ENCODE measurements at regions not wholly inside any gene's neighbourhood (a gene's known extent, or its start where the extent isn't known, plus 50 kb on each side); places are given as distances from the start of the nearest gene placed in this dataset.

DNA sequence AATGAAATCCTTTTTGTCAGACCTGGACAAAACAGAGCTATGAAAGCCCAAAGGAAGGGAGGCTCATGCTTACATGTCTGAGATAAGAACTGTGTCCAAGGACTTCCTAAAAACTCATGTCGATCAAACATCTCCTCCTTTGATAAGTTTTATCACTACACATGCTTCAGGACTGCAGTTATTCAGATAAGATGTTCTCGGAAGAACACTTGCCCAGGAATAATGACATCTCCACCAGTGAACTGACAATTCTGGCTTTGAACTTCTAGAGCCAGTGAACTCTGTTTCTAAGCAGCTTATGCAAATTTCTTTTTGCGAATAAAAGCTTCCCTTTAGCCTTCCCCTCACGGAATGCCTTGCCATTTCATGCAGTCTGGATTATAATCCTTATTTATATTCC lies 561.6 kb downstream of the TBC1D4 start:
- H3K4me2 ChIP-seq (ENCODE audit: control insufficient read depth, insufficient read depth), result no peak overlapping the region
- ChIA-PET POLR2A (interaction anchor here (1.2 kb wide), 1 partner anchor 8 kb away, joined by 3 read pairs; no protein-coding TSS in a partner anchor), SMC1A (ENCODE audit: uncharacterized antibody, unreplicated experiment) (no interaction called here), RAD21 (ENCODE audit: unreplicated experiment) (no interaction called here), CTCF (interaction anchor here (1.2 kb wide), 1 partner anchor 293 kb away, joined by 3 read pairs; no protein-coding TSS in a partner anchor)
- H3K27ac ChIP-seq (ENCODE audit: control insufficient read depth, insufficient read depth), result no peak overlapping the region
- no peaks in the 10 kb centered on the region for H3K4me1 ChIP-seq (ENCODE audit: control insufficient read depth, insufficient read depth, low read length)
- 10% methylated on average over 4 of the region's 4 CpGs for WGBS (ENCODE audit: insufficient coverage, insufficient replicate concordance, low lambda C conversion rate, missing lambda C conversion rate)
- no peaks in the 10 kb centered on the region for H3K79me2 ChIP-seq (ENCODE audit: control insufficient read depth, insufficient read depth, low read length)
- no TSS peak for BruUV-seq (replicated peaks)
- H2AFZ ChIP-seq (ENCODE audit: control insufficient read depth, low read depth, low read length), result no peak overlapping the region
- in situ Hi-C loops (cut with MboI), result no loop called here
- no peaks in the 10 kb centered on the region for H3K36me3 ChIP-seq (ENCODE audit: control insufficient read depth in 2 of 2, insufficient read depth in 2 of 2, low read length in 1 of 2)
- H3K9me3 ChIP-seq (replicated peaks; ENCODE audit: control insufficient read depth, insufficient read depth, low read length), result no peaks in the 10 kb centered on the region
- H3K9ac ChIP-seq (ENCODE audit: control insufficient read depth, insufficient read depth, low read length), result no peak overlapping the region
- DNase-seq (ENCODE audit: low read depth, low spot score) (no peak), FAIRE-seq (no peak), ATAC-seq (peak; percentile 20)
- H3K27me3 ChIP-seq (replicated peaks in 1 of 2; ENCODE audit: control insufficient read depth in 2 of 2, insufficient read depth in 2 of 2, low read length in 1 of 2), result no peaks in the 10 kb centered on the region
- no peak overlapping the region for H3K4me3 ChIP-seq
- intact Hi-C loops (cut with micrococcal nuclease; ENCODE audit: unreplicated experiment), result no loop called here
- 0 out of 2 replicates have a peak, but pooled peaks have one; percentile 52 for TF ChIP-seq RFX5 (IDR thresholded peaks at IDR 0.05; ENCODE audit: low read depth, low read length)
- TF ChIP-seq NR2C2 (IDR thresholded peaks at IDR 0.05; ENCODE audit: borderline replicate concordance, control insufficient read depth, insufficient read length, low read depth), result no peak
- no peaks in the 10 kb centered on the region for H4K20me1 ChIP-seq (ENCODE audit: control insufficient read depth, insufficient read depth)

DNA sequence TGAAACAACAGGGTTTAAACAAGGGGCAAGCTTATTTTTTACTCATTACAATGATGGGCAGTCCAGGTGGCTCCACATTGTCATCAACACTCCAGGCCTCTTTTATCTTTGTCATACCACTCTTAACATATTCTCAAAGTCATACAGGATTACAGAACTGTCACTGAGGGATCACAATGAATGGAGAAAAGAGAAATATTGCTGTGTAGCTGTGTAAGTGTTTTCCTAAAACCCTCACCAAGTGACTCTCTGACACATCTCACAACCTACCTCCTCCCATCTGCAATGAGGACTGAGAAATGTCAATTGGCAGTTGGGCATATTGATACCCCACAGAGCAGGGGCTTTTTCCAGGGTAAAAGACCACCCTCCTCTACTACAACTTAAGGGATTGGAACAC lies 562.1 kb downstream of the TBC1D4 start:
- FAIRE-seq (no peak), ATAC-seq (peak; percentile 57), DNase-seq (ENCODE audit: low read depth, low spot score) (no peak)
- in situ Hi-C loops (cut with MboI) (no loop called here), intact Hi-C loops (cut with micrococcal nuclease; ENCODE audit: unreplicated experiment) (no loop called here)
- ChIA-PET RAD21 (ENCODE audit: unreplicated experiment) (no interaction called here), POLR2A (interaction anchor here (1.2 kb wide), 1 partner anchor 9 kb away, joined by 3 read pairs; no protein-coding TSS in a partner anchor), SMC1A (ENCODE audit: uncharacterized antibody, unreplicated experiment) (interaction anchor here (0.8 to 1.0 kb wide), 2 partner anchors 14 to 137 kb away, joined by 3 to 4 read pairs; no protein-coding TSS in a partner anchor), CTCF (interaction anchor here (0.6 to 1.2 kb wide), 2 partner anchors 18 to 293 kb away, joined by 3 read pairs; no protein-coding TSS in a partner anchor)
- Histone ChIP-seq H4K20me1 (ENCODE audit: control insufficient read depth, insufficient read depth) (no peaks in the 10 kb centered on the region), H3K36me3 (ENCODE audit: control insufficient read depth in 2 of 2, insufficient read depth in 2 of 2, low read length in 1 of 2) (no peaks in the 10 kb centered on the region), H3K27me3 (replicated peaks in 1 of 2; ENCODE audit: control insufficient read depth in 2 of 2, insufficient read depth in 2 of 2, low read length in 1 of 2) (no peaks in the 10 kb centered on the region), H3K79me2 (ENCODE audit: control insufficient read depth, insufficient read depth, low read length) (no peaks in the 10 kb centered on the region), H3K9ac (ENCODE audit: control insufficient read depth, insufficient read depth, low read length) (no peak overlapping the region), H2AFZ (ENCODE audit: control insufficient read depth, low read depth, low read length) (no peak overlapping the region), H3K27ac (ENCODE audit: control insufficient read depth, insufficient read depth) (no peak overlapping the region), H3K9me3 (replicated peaks; ENCODE audit: control insufficient read depth, insufficient read depth, low read length) (no peaks in the 10 kb centered on the region), H3K4me1 (ENCODE audit: control insufficient read depth, insufficient read depth, low read length) (no peaks in the 10 kb centered on the region), H3K4me2 (ENCODE audit: control insufficient read depth, insufficient read depth) (no peak overlapping the region), H3K4me3 (no peak overlapping the region)
- no peak for TF ChIP-seq FOXM1 (IDR thresholded peaks at IDR 0.05; ENCODE audit: low read depth, low read length)
- no peak for TF ChIP-seq EGR1 (IDR thresholded peaks at IDR 0.05; ENCODE audit: borderline replicate concordance in 1 of 2, low read depth in 2 of 2, low read length in 2 of 2)
- no peak for TF ChIP-seq ZNF384 (IDR thresholded peaks at IDR 0.05; ENCODE audit: borderline replicate concordance, low read depth, low read length)
- no peak for TF ChIP-seq BHLHE40 (IDR thresholded peaks at IDR 0.05; ENCODE audit: borderline replicate concordance in 1 of 2, low read depth in 2 of 2, low read length in 1 of 2)
- TF ChIP-seq CBFB (IDR thresholded peaks at IDR 0.05; ENCODE audit: low read depth), result no peak
- TF ChIP-seq MEF2B (IDR thresholded peaks at IDR 0.05; ENCODE audit: partially characterized antibody, poor library complexity, severe bottlenecking), result no peak
- no peak for TF ChIP-seq SUZ12 (IDR thresholded peaks at IDR 0.05; ENCODE audit: unreplicated experiment)
- TF ChIP-seq, protein P1, sequence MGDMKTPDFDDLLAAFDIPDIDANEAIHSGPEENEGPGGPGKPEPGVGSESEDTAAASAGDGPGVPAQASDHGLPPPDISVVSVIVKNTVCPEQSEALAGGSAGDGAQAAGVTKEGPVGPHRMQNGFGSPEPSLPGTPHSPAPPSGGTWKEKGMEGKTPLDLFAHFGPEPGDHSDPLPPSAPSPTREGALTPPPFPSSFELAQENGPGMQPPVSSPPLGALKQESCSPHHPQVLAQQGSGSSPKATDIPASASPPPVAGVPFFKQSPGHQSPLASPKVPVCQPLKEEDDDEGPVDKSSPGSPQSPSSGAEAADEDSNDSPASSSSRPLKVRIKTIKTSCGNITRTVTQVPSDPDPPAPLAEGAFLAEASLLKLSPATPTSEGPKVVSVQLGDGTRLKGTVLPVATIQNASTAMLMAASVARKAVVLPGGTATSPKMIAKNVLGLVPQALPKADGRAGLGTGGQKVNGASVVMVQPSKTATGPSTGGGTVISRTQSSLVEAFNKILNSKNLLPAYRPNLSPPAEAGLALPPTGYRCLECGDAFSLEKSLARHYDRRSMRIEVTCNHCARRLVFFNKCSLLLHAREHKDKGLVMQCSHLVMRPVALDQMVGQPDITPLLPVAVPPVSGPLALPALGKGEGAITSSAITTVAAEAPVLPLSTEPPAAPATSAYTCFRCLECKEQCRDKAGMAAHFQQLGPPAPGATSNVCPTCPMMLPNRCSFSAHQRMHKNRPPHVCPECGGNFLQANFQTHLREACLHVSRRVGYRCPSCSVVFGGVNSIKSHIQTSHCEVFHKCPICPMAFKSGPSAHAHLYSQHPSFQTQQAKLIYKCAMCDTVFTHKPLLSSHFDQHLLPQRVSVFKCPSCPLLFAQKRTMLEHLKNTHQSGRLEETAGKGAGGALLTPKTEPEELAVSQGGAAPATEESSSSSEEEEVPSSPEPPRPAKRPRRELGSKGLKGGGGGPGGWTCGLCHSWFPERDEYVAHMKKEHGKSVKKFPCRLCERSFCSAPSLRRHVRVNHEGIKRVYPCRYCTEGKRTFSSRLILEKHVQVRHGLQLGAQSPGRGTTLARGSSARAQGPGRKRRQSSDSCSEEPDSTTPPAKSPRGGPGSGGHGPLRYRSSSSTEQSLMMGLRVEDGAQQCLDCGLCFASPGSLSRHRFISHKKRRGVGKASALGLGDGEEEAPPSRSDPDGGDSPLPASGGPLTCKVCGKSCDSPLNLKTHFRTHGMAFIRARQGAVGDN (IDR thresholded peaks at IDR 0.05), result no peak
- TF ChIP-seq ASH2L (IDR thresholded peaks at IDR 0.05; ENCODE audit: borderline replicate concordance, low read depth), result no peak
- TF ChIP-seq GATAD2B (conservative IDR thresholded peaks at IDR 0.05; ENCODE audit: low read depth), result no peak
- no TSS peak for BruUV-seq (replicated peaks)
